OCI-LY3 (cell line): ENCODE measurements at regions not wholly inside any gene's neighbourhood (a gene's known extent, or its start where the extent isn't known, plus 50 kb on each side); places are given as distances from the start of the nearest gene placed in this dataset.

Source experiments
- H2AFZ ChIP-seq: fragments of 200-600, 300-600 bp; shearing (Covaris generic); 2 replicates; pipeline ENCODE4 v1.6.0; 2014; ENCODE audit warnings: antibody characterized with exemption, low read depth, low read length
- H3K27ac ChIP-seq: fragments of 200-600, 300-600 bp; sonication (generic); 2 replicates; pipeline ENCODE4 v1.5.1; 2014; ENCODE audit warnings: mild to moderate bottlenecking, low read length, moderate library complexity, mixed read lengths
- H3K27me3 ChIP-seq: fragments of 200-600, 300-600 bp; sonication (generic); 2 replicates; pipeline ENCODE4 v1.6.1; 2014; ENCODE audit warnings: low read depth, low read length, mixed read lengths
- H3K36me3 ChIP-seq: fragments of 200-600, 300-600 bp; sonication (generic); replicated peaks from 2 replicates; pipeline ENCODE3; 2014; ENCODE audit warnings: low read depth, low read length, mixed read lengths
- H3K4me1 ChIP-seq: fragments of 300-600, 200-600 bp; sonication (generic); 2 replicates; pipeline ENCODE4 v1.6.1; 2014; ENCODE audit warnings: low read length, mixed read lengths
- H3K4me2 ChIP-seq: fragments of 200-600, 300-600 bp; sonication (generic); 2 replicates; pipeline ENCODE4 v1.6.1; 2014; ENCODE audit warnings: low read length, mixed read lengths
- H3K4me3 ChIP-seq: fragments of 300-600, 200-600 bp; sonication (generic); 2 replicates; pipeline ENCODE4 v1.5.1; 2014; ENCODE audit warnings: antibody characterized with exemption, mild to moderate bottlenecking, low read length, moderate library complexity
- H3K79me2 ChIP-seq: fragments of 300-600, 200-600 bp; shearing (Covaris generic); 2 replicates; pipeline ENCODE4 v1.6.1; 2014; ENCODE audit warnings: mild to moderate bottlenecking, low read length, mixed read lengths
- H3K9ac ChIP-seq: fragments of 300-600, 200-600 bp; shearing (Covaris generic); 2 replicates; pipeline ENCODE4 v1.6.0; 2014; ENCODE audit warnings: mild to moderate bottlenecking, low read length, moderate library complexity
- H3K9me3 ChIP-seq: fragments of 200-600, 300-600 bp; shearing (Covaris generic); 2 replicates; pipeline ENCODE4 v1.6.1; 2014; ENCODE audit warnings: low read length, mixed read lengths; ENCODE audit not compliant: insufficient read depth
- H4K20me1 ChIP-seq: fragments of 200-600, 300-600 bp; sonication (generic); 2 replicates; pipeline ENCODE4 v1.6.1; 2016; ENCODE audit warnings: low read length, mixed read lengths; ENCODE audit not compliant: insufficient read depth
- CTCF ChIP-seq: fragments of 200-600, 300-600 bp; sonication (generic); IDR thresholded peaks from 2 replicates; pipeline ENCODE4 v1.5.1; 2014; ENCODE audit warnings: antibody characterized with exemption, low read length, low read depth
- EZH2phosphoT487 ChIP-seq: fragments of 200-600 bp; shearing (Covaris generic); IDR thresholded peaks from 2 replicates; pipeline ENCODE4 v1.6.1; 2018; ENCODE audit warnings: antibody characterized with exemption, mixed run types, low read depth

- H3K36me3 ChIP-seq, result no peaks in the 10 kb centered on the region
- H2AFZ ChIP-seq, result no peak overlapping the region
- H3K4me2 ChIP-seq, result no peak overlapping the region
- H3K4me1 ChIP-seq, result no peaks in the 10 kb centered on the region
- H3K27me3 ChIP-seq, result no peaks in the 10 kb centered on the region
- H3K27ac ChIP-seq, result no peak overlapping the region
- no peaks in the 10 kb centered on the region for H3K79me2 ChIP-seq
- H3K4me3 ChIP-seq, result no peak overlapping the region
- H3K9ac ChIP-seq, result no peak overlapping the region
- no peaks in the 10 kb centered on the region for H4K20me1 ChIP-seq
- H3K9me3 ChIP-seq, result no peaks in the 10 kb centered on the region
- no peak for TF ChIP-seq EZH2phosphoT487
- no peak for TF ChIP-seq CTCF
Observed at GRCh38 chr6:109261811-109262210, 120.5 kb downstream of the CD164 start.

DNA sequence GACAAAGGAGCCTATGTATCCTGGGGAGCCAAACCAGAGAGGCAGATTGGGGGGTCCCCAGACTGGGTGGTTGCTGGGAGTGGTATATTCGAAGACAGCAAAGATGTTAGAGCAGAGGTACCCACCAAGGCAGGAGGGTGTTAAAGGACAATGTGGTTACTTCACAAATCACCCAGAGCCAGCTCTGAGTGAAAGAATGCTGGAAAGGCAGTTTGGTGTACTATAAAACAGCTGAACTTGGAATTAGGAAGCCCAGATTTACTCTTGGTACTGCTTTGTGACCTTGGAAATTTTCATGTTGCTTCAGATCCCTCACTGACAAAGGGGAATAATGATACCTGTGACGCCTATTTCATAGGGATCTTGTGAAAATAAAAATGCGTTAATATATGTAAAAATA lies 121.6 kb downstream of the CD164 start:
- TF ChIP-seq CTCF (no peak), EZH2phosphoT487 (no peak)
- Histone ChIP-seq H3K9ac (no peak overlapping the region), H4K20me1 (no peaks in the 10 kb centered on the region), H3K4me1 (no peaks in the 10 kb centered on the region), H3K27me3 (no peaks in the 10 kb centered on the region), H3K27ac (no peak overlapping the region), H2AFZ (no peak overlapping the region), H3K79me2 (no peaks in the 10 kb centered on the region), H3K4me2 (no peak overlapping the region), H3K9me3 (no peaks in the 10 kb centered on the region), H3K36me3 (no peaks in the 10 kb centered on the region), H3K4me3 (no peak overlapping the region)

DNA sequence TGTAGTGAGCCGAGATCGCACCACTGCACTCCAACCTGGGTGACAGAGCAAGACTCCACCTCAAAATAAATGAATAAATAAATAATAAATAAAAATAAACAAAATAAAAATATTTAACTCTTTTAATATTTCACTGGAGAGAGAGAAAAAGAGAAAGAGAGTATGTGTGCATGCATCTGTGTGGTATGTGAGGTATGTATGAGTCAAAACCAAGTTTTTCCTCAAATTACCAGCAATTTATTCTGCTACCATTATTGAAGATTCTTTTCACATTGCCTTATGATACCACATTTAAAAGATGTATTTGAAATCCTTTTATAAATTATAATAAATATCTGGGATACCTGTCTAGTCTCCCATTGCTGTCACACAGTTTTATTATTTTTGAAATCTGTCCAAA lies 122.1 kb downstream of the CD164 start:
- Histone ChIP-seq H3K4me3 (no peak overlapping the region), H3K4me2 (no peak overlapping the region), H3K27me3 (no peaks in the 10 kb centered on the region), H3K79me2 (no peaks in the 10 kb centered on the region), H2AFZ (no peak overlapping the region), H3K36me3 (no peaks in the 10 kb centered on the region), H3K27ac (no peak overlapping the region), H3K4me1 (no peaks in the 10 kb centered on the region), H3K9me3 (no peaks in the 10 kb centered on the region), H3K9ac (no peak overlapping the region), H4K20me1 (no peaks in the 10 kb centered on the region)
- TF ChIP-seq EZH2phosphoT487 (no peak), CTCF (no peak)

DNA sequence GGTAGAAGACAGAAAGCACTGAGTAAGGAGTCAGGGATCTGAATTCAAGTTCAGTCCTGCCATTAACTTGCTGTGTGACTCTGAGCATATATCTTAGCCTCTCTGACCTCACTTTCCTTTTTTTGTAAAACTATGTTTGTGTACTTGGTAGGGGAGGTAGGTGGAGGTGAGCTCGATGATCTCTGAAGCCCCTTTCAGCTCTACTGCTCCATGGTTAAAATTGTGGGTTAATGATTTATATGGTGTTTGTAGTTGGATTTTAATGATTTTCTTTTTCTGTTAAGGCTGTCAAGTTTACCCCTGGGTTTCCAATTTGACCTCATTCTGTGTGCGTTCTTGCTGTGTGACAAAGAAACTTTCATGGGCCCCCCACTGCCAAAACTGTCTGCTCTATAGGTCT lies 124.1 kb downstream of the CD164 start:
- H3K79me2 ChIP-seq, result no peaks in the 10 kb centered on the region
- no peak overlapping the region for H3K27ac ChIP-seq
- H3K36me3 ChIP-seq, result no peaks in the 10 kb centered on the region
- no peak overlapping the region for H3K4me3 ChIP-seq
- no peaks in the 10 kb centered on the region for H4K20me1 ChIP-seq
- no peaks in the 10 kb centered on the region for H3K9me3 ChIP-seq
- no peak overlapping the region for H3K9ac ChIP-seq
- H3K27me3 ChIP-seq, result no peaks in the 10 kb centered on the region
- no peak overlapping the region for H2AFZ ChIP-seq
- TF ChIP-seq EZH2phosphoT487 (no peak), CTCF (no peak)
- H3K4me2 ChIP-seq, result no peak overlapping the region
- H3K4me1 ChIP-seq, result no peaks in the 10 kb centered on the region
